GM21381 (cell line): ENCODE measurements at regions not wholly inside any gene's neighbourhood (a gene's known extent, or its start where the extent isn't known, plus 50 kb on each side); places are given as distances from the start of the nearest gene placed in this dataset.

Source experiments
- ATAC-seq: cut with Tn5 transposase; IDR thresholded peaks from one replicate; pipeline ENCODE4 v1.9.1; 2021; ENCODE audit warnings: mild to moderate bottlenecking, moderate library complexity; ENCODE audit not compliant: unreplicated experiment

DNA sequence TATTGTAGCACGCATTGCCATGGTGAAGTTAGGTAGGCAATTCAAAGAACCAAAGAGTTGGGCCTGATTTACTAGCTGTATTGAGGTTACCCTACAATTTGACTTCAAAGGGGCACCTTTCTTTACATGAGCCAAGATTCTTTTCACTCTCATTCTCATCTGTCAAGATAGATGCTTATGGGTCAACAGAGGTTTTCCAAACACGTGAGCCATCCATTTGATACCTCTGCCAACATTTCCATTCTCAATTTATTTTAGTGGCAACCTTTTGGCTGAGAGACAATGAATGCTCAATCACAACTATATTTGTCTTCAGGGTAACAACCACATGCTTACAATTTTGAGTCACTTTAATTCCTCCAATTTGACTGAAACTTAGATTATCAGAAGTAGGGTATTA, 370.6 kb upstream of the CDH20 start:
- no peak for ATAC-seq

- no peak for ATAC-seq
Measured at GRCh38 chr18:60965856-60966255, 367.4 kb upstream of the CDH20 start.

- no peak for ATAC-seq
Measured at GRCh38 chr18:60966876-60967275, 366.4 kb upstream of the CDH20 start.

- no peak for ATAC-seq
Measured at GRCh38 chr18:60975420-60975819, 357.8 kb upstream of the CDH20 start.

- no peak for ATAC-seq
Measured at GRCh38 chr18:60976976-60977375, 356.3 kb upstream of the CDH20 start.

DNA sequence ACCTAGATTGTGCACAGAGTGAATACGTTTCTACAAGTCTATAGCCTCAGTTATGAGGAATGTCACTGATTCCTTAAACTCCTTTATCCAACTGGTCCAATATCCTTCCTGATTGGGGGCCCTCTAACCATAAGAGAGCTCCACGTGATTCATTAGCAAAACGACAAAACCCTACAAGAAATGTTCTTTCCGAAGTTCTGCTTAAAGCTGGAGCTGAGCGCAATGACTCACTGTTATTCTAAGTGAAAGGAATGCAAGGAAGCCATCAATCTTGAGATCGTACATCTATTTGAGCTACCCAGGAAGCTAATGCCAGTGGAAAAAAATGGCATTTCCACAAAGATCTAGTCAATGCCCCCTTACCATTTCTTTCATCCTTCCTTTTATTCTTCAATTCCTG, 354.9 kb upstream of the CDH20 start:
- no peak for ATAC-seq

GRCh38 chr18:60980422-60981005, 352.7 kb upstream of the CDH20 start:
- no peak for ATAC-seq

- no peak for ATAC-seq
Measured at GRCh38 chr18:60981682-60982328, 351.4 kb upstream of the CDH20 start.

DNA sequence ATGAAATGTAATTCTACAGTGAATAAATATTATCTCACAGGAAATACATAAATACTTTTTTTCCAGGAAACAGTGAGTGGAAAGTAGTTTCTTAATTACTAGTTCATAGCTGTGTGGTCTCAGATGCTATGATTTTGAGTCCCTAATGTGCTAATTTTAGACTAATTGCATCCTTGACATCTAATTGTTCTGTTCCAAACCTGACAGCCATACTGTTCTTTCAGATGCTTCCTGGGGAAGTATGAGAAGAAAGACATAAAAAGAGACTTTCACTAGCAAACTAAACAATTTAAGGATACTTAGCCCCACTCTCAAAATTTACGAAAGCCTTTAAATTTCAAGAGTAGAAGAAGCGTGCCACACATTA, 350.9 kb upstream of the CDH20 start:
- no peak for ATAC-seq

DNA sequence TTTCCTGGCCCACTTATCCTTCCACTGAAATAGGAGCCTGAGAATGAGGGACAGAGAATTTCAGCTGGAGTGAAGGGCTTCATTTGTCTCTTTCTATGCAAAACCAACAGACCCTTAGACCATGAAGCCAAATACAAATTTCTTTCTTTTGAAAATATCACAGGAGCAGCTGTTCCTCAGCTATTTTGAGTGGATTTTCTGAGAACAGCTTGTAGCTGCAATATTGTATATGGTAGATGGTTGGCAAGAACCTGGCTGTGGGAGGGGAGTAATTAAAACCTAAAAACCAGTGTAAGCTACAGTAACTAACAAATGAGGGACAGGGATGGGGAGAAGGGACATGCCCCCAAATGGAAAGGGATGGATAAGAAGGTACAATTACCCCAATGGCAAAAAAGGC, 350.3 kb upstream of the CDH20 start:
- no peak for ATAC-seq

DNA sequence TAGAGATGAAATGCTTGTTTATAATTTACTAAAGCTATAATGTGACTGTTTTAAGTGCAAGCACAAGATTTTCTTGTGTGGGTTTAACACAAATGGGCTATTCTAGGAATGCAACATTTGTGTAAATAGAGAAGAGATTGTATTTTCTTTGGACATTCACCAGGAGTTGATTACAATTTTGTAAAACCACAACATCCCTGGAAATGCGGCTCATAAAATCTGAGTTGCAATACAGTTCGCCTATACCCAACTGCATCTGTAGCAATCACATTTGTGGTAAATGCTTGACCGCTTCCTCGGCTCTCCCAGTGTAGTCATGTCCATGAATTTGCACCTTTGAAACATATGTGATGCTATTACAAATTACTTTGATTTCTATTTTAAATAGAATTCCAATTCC, 348.7 kb upstream of the CDH20 start:
- no peak for ATAC-seq

DNA sequence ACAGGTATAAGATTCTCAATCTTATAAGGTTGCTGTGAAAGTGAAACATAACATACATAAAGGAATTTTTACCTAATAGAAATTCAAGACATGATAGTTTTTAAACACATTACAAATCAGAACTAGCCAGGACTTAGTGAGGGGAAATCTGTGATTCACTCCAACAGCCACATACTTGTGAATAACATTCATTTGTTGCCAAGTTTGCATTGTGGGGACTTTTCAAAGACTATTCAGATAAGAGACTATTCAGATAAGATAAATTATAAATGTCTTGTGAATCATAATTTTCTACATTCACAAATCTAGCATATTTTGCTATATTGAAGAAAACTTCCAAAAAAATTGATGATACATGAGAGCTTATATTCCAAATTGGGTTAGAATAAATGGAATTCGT, 345.3 kb upstream of the CDH20 start:
- ATAC-seq = no peak

- no peak for ATAC-seq
Measured at GRCh38 chr18:60996326-60996725, 336.9 kb upstream of the CDH20 start.

- ATAC-seq = no peak
Measured at GRCh38 chr18:60996822-60997221, 336.4 kb upstream of the CDH20 start.

DNA sequence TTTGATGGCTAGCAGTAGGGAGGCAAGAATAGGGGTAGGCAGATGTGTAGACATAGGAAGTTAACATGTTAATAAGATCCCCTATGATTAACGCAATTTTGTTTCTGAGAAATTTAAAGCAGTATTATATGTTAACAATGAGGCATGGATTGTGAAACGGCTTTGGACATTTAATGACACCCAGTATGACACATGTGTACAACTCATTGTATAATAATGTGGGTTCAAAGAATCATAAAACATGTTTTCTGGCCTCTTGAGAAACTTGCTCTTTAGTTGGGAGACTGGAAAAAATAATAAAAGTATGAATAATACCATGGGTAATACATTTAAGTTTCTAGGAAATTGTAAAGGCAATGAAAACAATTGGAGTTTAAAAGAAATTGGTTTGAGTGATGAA, 332.1 kb upstream of the CDH20 start:
- no peak for ATAC-seq

GRCh38 chr18:61006687-61007224, 326.5 kb upstream of the CDH20 start:
- ATAC-seq = no peak

GRCh38 chr18:61019338-61020301, 313.6 kb upstream of the CDH20 start:
- ATAC-seq = no peak

- no peak for ATAC-seq
Measured at GRCh38 chr18:61025596-61025995, 307.6 kb upstream of the CDH20 start.

DNA sequence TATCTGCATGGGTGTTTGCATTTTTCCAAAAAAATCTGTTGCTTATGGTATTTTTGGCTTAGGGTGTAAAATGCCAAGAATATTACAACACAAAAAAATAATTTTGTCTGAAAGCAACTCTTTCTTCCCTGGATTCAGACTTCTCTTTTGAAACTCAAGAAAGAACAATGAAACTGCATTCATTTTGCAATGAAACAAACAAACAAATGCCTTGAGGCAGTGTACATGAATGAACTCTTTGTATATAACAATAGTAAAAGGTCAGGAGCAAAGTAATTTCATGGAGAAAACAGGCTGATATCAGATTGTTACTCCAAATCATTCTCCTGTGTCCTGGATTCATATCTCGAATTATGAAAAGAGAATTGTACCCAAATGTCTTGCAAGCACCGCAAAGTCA, 301.6 kb upstream of the CDH20 start:
- no peak for ATAC-seq

- ATAC-seq = no peak
Measured at GRCh38 chr18:61034580-61034979, 298.6 kb upstream of the CDH20 start.

DNA sequence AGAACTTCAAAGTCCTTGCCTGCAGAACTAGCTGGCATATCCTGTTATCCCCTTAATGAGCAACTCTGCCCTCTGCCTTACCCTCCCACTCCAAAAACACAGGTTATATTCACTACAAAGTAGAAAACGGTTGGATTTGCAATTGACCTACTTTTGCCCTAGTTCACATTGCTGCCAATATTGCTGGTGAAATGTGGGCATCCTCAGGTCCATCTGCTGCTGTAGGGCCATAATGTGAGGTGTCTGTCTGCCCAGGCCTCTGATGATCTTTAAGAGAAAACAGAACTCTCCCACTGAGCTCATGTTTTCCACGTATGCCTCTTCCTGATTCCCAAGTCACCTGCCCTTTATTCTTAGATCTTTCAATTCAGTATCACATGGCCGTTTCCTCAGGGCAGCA, 294.0 kb upstream of the CDH20 start:
- ATAC-seq = no peak

- no peak for ATAC-seq
Measured at GRCh38 chr18:61047794-61048193, 285.4 kb upstream of the CDH20 start.
